Liver (tissue), 8 donors: ENCODE measurements at regions not wholly inside any gene's neighbourhood (a gene's known extent, or its start where the extent isn't known, plus 50 kb on each side); places are given as distances from the start of the nearest gene placed in this dataset.

Experiments
- DNase-seq: peaks from one replicate; pipeline ENCODE4 v3.0.0-alpha.2; 2017; ENCODE audit warnings: low spot score
- H3K27ac ChIP-seq, 2 donors: one replicate each; pipeline ENCODE4 v1.7.0; 2013; ENCODE audit warnings: inconsistent platforms in 2 of 2, low read length in 2 of 2, control low read depth in 1 of 2, low read depth in 1 of 2, mild to moderate bottlenecking in 1 of 2
- H3K27me3 ChIP-seq, 4 donors: one replicate each; pipeline versions ENCODE4 v1.6.1 to v1.7.0; 2013; ENCODE audit warnings: low read length in 3 of 4, inconsistent platforms in 1 of 4, mild to moderate bottlenecking in 1 of 4, moderate library complexity in 1 of 4; ENCODE audit not compliant: control insufficient read depth in 4 of 4, insufficient read depth in 4 of 4
- H3K36me3 ChIP-seq, 4 donors: one replicate each; pipeline versions ENCODE4 v1.6.1 to v1.7.0; 2013; ENCODE audit warnings: low read length in 3 of 4, mild to moderate bottlenecking in 3 of 4, low read depth in 1 of 4, moderate library complexity in 1 of 4; ENCODE audit not compliant: control insufficient read depth in 4 of 4, insufficient read depth in 3 of 4
- H3K4me1 ChIP-seq, 4 donors: one replicate each; pipeline versions ENCODE4 v1.6.1 to v1.7.0; 2013; ENCODE audit warnings: low read length in 3 of 4, mild to moderate bottlenecking in 3 of 4, moderate library complexity in 1 of 4; ENCODE audit not compliant: control insufficient read depth in 4 of 4, insufficient read depth in 4 of 4
- H3K4me3 ChIP-seq, 3 donors: one replicate each; pipeline versions ENCODE4 v1.6.1 to v1.7.0; 2013; ENCODE audit warnings: low read length in 3 of 3, control low read depth in 1 of 3, low read depth in 1 of 3, mild to moderate bottlenecking in 1 of 3
- H3K9ac ChIP-seq, 2 donors: one replicate each; pipeline ENCODE4 v1.7.0; 2013; ENCODE audit warnings: low read length in 2 of 2, mild to moderate bottlenecking in 2 of 2, moderate library complexity in 2 of 2, control low read depth in 1 of 2, low read depth in 1 of 2
- H3K9me3 ChIP-seq, 4 donors: one replicate each; pipeline versions ENCODE4 v1.6.1 to v1.7.0; 2013; ENCODE audit warnings: low read length in 3 of 4; ENCODE audit not compliant: control insufficient read depth in 4 of 4
- CTCF ChIP-seq: fragments of 150-350 bp; IDR thresholded peaks from 2 replicates; pipeline ENCODE4 v1.5.1; 2017; ENCODE audit warnings: improper control_type of control experiment, low read depth, low read length; ENCODE audit not compliant: missing input control
- EGR1 ChIP-seq, 2 donors: IDR thresholded peaks; 2 replicates each; pipeline ENCODE4 v1.6.1; 2016 to 2018; ENCODE audit warnings: antibody characterized with exemption in 2 of 2, low read depth in 2 of 2
- FOXA1 ChIP-seq: IDR thresholded peaks from 2 replicates; pipeline ENCODE4 v1.6.1; 2016; ENCODE audit warnings: antibody characterized with exemption
- FOXA2 ChIP-seq: IDR thresholded peaks from 2 replicates; pipeline ENCODE4 v1.6.1; 2016; ENCODE audit warnings: antibody characterized with exemption
- GABPA ChIP-seq, 2 donors: IDR thresholded peaks in 1 of 2; conservative IDR thresholded peaks in 1 of 2; 2 replicates each; pipeline ENCODE4 v1.6.1; 2016; ENCODE audit warnings: antibody characterized with exemption in 2 of 2, mild to moderate bottlenecking in 1 of 2, moderate library complexity in 1 of 2
- HNF4A ChIP-seq, 2 donors: conservative IDR thresholded peaks; 2 replicates each; pipeline ENCODE4 v1.6.1; 2016; ENCODE audit warnings: antibody characterized with exemption in 2 of 2, mild to moderate bottlenecking in 2 of 2
- HNF4G ChIP-seq: IDR thresholded peaks from 2 replicates; pipeline ENCODE4 v1.6.1; 2016; ENCODE audit warnings: antibody characterized with exemption
- JUND ChIP-seq, 2 donors: IDR thresholded peaks; 2 replicates each; pipeline ENCODE4 v1.6.1; 2016; ENCODE audit warnings: antibody characterized with exemption in 2 of 2
- MAX ChIP-seq: IDR thresholded peaks from 2 replicates; pipeline ENCODE4 v1.6.1; 2016; ENCODE audit warnings: antibody characterized with exemption
- NR2F2 ChIP-seq: IDR thresholded peaks from 2 replicates; pipeline ENCODE4 v1.6.1; 2016; ENCODE audit warnings: antibody characterized with exemption
- RAD21 ChIP-seq, 2 donors: IDR thresholded peaks; 2 replicates each; pipeline ENCODE4 v1.6.1; 2016; ENCODE audit warnings: antibody characterized with exemption in 2 of 2, mild to moderate bottlenecking in 2 of 2
- REST ChIP-seq: IDR thresholded peaks from 2 replicates; pipeline ENCODE4 v1.6.1; 2016; ENCODE audit warnings: antibody characterized with exemption, mild to moderate bottlenecking
- SP1 ChIP-seq: IDR thresholded peaks from 2 replicates; pipeline ENCODE4 v1.6.1; 2018; ENCODE audit warnings: antibody characterized with exemption, mild to moderate bottlenecking
- TAF1 ChIP-seq: conservative IDR thresholded peaks from 2 replicates; pipeline ENCODE4 v1.6.1; 2016; ENCODE audit warnings: antibody characterized with exemption, mild to moderate bottlenecking
- YY1 ChIP-seq: IDR thresholded peaks from 2 replicates; pipeline ENCODE4 v1.6.1; 2016; ENCODE audit warnings: antibody characterized with exemption, mild to moderate bottlenecking
- ZBTB33 ChIP-seq: IDR thresholded peaks from 2 replicates; pipeline ENCODE4 v1.6.1; 2016; ENCODE audit warnings: antibody characterized with exemption
- WGBS: extraction: QIAGEN DNeasy Blood & Tissue Kit; methylation state at CpG from one replicate; pipeline ENCODE4 v1.1.7; 2013; 5-methylcytosine and 5-hydroxymethylcytosine counted together
- donor health status: healthy.
- donor health status: healthy.
- donor health status: healthy.
- donor health status: healthy.
- donor health status: healthy.

GRCh38 chr11:134893810-134894685, 482.0 kb upstream of the B3GAT1 start:
- Histone ChIP-seq H3K9me3 (no peaks in the 10 kb centered on the region), H3K27ac (no peak overlapping the region), H3K36me3 (no peaks in the 10 kb centered on the region), H3K4me1 (no peaks in the 10 kb centered on the region), H3K27me3 (peaks cover 0 to 3% (median 0%) of the 10 kb centered on the region in 4 donors), H3K4me3 (no peak overlapping the region), H3K9ac (no peak overlapping the region)
- WGBS = 83% methylated on average over 13 of the region's 13 CpGs
- TF ChIP-seq FOXA2 (no peak), HNF4A (conservative IDR thresholded peaks at IDR 0.05) (no peak), SP1 (no peak), RAD21 (IDR thresholded peaks at IDR 0.05) (no peak), CTCF (no peak), YY1 (no peak), FOXA1 (no peak), EGR1 (IDR thresholded peaks at IDR 0.05; ENCODE audit: low read depth in 2 of 2) (no peak), NR2F2 (no peak), HNF4G (no peak), REST (no peak), MAX (no peak), TAF1 (no peak), JUND (IDR thresholded peaks at IDR 0.05) (no peak), ZBTB33 (no peak), GABPA (IDR thresholded peaks at IDR 0.05 in 1 of 2, conservative IDR thresholded peaks at IDR 0.05 in 1 of 2) (no peak)
- no peak for DNase-seq
